RWPE1 (cell line): ENCODE measurements at regions not wholly inside any gene's neighbourhood (a gene's known extent, or its start where the extent isn't known, plus 50 kb on each side); places are given as distances from the start of the nearest gene placed in this dataset.
A peak's percentile ranks its signal among the peaks of the same experiment; 100 is the strongest.

Source experiments
- CTCF ChIA-PET: fragments of 350-600 bp; sonication (Branson Sonifier 250); formaldehyde crosslinking; extraction: SDS; loops from one replicate; lab custom pipeline; 2021; lab: Yijun Ruan, JAX
- POLR2A ChIA-PET: fragments of 400-600 bp; formaldehyde crosslinking; extraction: SDS; loops from one replicate; lab custom pipeline; 2020; ENCODE audit warnings: antibody characterized with exemption; ENCODE audit not compliant: low non-redundant PET; lab: Yijun Ruan, JAX
- DNase-seq: peaks from one replicate; pipeline ENCODE4 v3.0.0; 2012; ENCODE audit warnings: low spot score
- H3K27ac ChIP-seq: fragments of 450-650 bp; 2 replicates; pipeline ENCODE4 v1.5.1; 2017
- CTCF ChIP-seq: fragments of 450-650 bp; conservative IDR thresholded peaks from 2 replicates; pipeline ENCODE4 v1.5.1; 2017; ENCODE audit warnings: low read depth, mild to moderate bottlenecking

GRCh38 chr12:71000255-71000654 lies 79.7 kb upstream of the PTPRR start:
- no peak for TF ChIP-seq CTCF
- CTCF ChIA-PET = no interaction called here
- POLR2A ChIA-PET = no interaction called here

DNA sequence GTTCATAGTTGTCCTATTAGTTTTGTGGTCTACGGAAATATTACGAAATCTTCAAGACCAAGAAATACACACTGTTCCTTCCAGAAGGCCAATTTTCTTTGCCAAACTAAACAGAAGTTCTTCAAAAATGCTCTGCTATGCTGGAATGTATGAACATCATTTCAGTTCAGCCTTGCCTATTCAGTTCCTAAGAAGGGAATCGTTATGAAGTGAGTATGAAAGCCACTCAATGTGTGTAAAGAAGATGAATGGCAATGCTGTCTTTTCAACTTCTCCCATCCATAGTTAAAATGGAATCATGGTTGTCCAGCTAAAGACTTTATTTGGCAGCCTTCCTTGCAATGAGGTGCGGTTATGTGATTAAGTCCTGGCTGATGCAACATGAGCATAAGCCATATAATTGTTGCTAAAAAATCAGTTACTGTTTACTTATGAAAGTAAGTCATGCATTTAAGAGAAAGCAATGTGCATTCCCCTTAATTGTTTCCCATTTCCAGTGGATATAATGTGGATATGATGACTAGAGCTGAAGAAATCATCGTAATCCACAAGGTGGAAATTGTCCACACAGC lies 73.8 kb upstream of the PTPRR start:
- DNase-seq = no peak
- no peak for TF ChIP-seq CTCF
- ChIA-PET POLR2A (no interaction called here), CTCF (interaction anchor here (0.5 kb wide), 1 partner anchor 267 kb away, joined by 5 read pairs; no protein-coding TSS in a partner anchor)
- H3K27ac ChIP-seq = peak overlapping the region; percentile 88

More at GRCh38 chr12:71000255-71000654, 79.7 kb upstream of the PTPRR start:
- DNase-seq = no peak
- no peak overlapping the region for H3K27ac ChIP-seq

DNA sequence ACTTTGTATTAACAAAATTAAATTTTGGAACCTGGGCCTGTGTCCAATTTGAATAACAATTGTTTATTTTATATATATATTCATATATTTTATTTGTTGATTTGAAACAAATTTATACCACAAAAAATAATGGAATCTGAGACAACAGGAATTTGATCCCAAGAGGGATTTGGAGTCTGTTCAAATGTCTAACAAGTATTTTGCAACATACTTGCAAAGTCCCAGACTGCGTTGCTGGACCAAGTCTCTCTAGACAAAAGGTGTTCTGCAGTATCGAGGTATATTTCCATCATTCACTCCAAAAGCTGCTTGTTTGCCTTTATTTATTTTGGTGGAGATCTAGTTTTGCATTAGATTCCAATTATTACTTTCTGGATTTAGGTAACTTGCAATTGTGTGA lies 68.7 kb upstream of the PTPRR start:
- no peak for TF ChIP-seq CTCF
- H3K27ac ChIP-seq = no peak overlapping the region
- DNase-seq = no peak
- CTCF ChIA-PET = no interaction called here
- POLR2A ChIA-PET = no interaction called here

GRCh38 chr12:70985850-70986249 lies 65.3 kb upstream of the PTPRR start:
- no peak overlapping the region for H3K27ac ChIP-seq
- CTCF ChIA-PET = interaction anchor here (0.7 kb wide), 1 partner anchor 85 kb away, joined by 3 read pairs; no protein-coding TSS in a partner anchor
- POLR2A ChIA-PET = no interaction called here
- no peak for DNase-seq
- TF ChIP-seq CTCF = no peak

- no peak for DNase-seq
- ChIA-PET POLR2A (no interaction called here), CTCF (no interaction called here)
- no peak for TF ChIP-seq CTCF
- H3K27ac ChIP-seq = no peak overlapping the region
Measured at GRCh38 chr12:70983692-70984091, 63.2 kb upstream of the PTPRR start.

- ChIA-PET POLR2A (no interaction called here), CTCF (no interaction called here)
- TF ChIP-seq CTCF = no peak
- H3K27ac ChIP-seq = no peak overlapping the region
- no peak for DNase-seq
Measured at GRCh38 chr12:70982991-70983390, 62.5 kb upstream of the PTPRR start.
